IMR-90 (cell line): ENCODE measurements at regions not wholly inside any gene's neighbourhood (a gene's known extent, or its start where the extent isn't known, plus 50 kb on each side); places are given as distances from the start of the nearest gene placed in this dataset.
"Not testable (repeated sequence)": the region's sequence is repeated elsewhere in the genome, so short reads cannot be mapped to it uniquely, and the experiment has no call there.

Experiments used
- ATAC-seq: fragments of 200-7000 bp; cut with Tn5 transposase; 2 replicates; pipeline ENCODE4 v1.9.1; 2020; ENCODE audit warnings: low read depth, mild to moderate bottlenecking, moderate library complexity
- BruUV-seq: library from RNA; stranded (reverse); fragments of 400-500 nt; replicated peaks from 2 replicates; lab custom pipeline; 2021; lab: Mats Ljungman, UMichigan
- CTCF ChIA-PET: fragments of 300-600 bp; formaldehyde crosslinking; extraction: SDS; loops from one replicate; lab custom pipeline; 2021; ENCODE audit warnings: antibody characterized with exemption; lab: Yijun Ruan, JAX
- POLR2A ChIA-PET: fragments of 300-600 bp; sonication (Branson Sonifier 250); formaldehyde crosslinking; loops from one replicate; lab custom pipeline; 2022; ENCODE audit warnings: antibody characterized with exemption; ENCODE audit not compliant: unreplicated experiment; lab: Charles Lee
- DNase-seq: peaks from one replicate; pipeline ENCODE4 v3.0.0; 2013
- H2AFZ ChIP-seq: replicated peaks from 2 replicates; pipeline ENCODE3; 2013; ENCODE audit warnings: low read length, mild to moderate bottlenecking; ENCODE audit not compliant: poor library complexity
- H2AK5ac ChIP-seq: 2 replicates; pipeline ENCODE4 v1.6.1; 2013; ENCODE audit warnings: low read depth, low read length, inconsistent platforms
- H2AK9ac ChIP-seq: replicated peaks from 2 replicates; pipeline ENCODE3; 2013; ENCODE audit warnings: mild to moderate bottlenecking, low read depth, low read length, moderate library complexity; ENCODE audit not compliant: poor library complexity
- H2BK120ac ChIP-seq: 2 replicates; pipeline ENCODE4 v1.6.1; 2013; ENCODE audit warnings: low read depth, low read length, inconsistent platforms
- H2BK15ac ChIP-seq: 3 replicates; pipeline ENCODE4 v1.6.1; 2013; ENCODE audit warnings: low read depth, low read length, inconsistent platforms
- H2BK20ac ChIP-seq: 2 replicates; pipeline ENCODE4 v1.6.1; 2013; ENCODE audit warnings: low read depth, mild to moderate bottlenecking, inconsistent platforms, low read length, moderate library complexity
- H2BK5ac ChIP-seq: 2 replicates; pipeline ENCODE4 v1.6.1; 2013; ENCODE audit warnings: mild to moderate bottlenecking, low read depth, low read length, inconsistent platforms; ENCODE audit not compliant: poor library complexity, severe bottlenecking
- H3K14ac ChIP-seq: replicated peaks from 2 replicates; pipeline ENCODE4 v1.6.1; 2013; ENCODE audit warnings: low read depth, low read length, inconsistent platforms
- H3K18ac ChIP-seq: 2 replicates; pipeline ENCODE4 v1.6.1; 2013; ENCODE audit warnings: low read depth, low read length, control low read depth
- H3K23ac ChIP-seq: 2 replicates; pipeline ENCODE4 v1.6.1; 2013; ENCODE audit warnings: low read depth, low read length, inconsistent platforms
- H3K27ac ChIP-seq: 2 replicates; pipeline ENCODE4 v1.5.1; 2013; ENCODE audit warnings: mild to moderate bottlenecking, control low read depth, low read length; ENCODE audit not compliant: insufficient read depth
- H3K27me3 ChIP-seq: 2 replicates; pipeline ENCODE4 v1.6.1; 2013; ENCODE audit warnings: low read length; ENCODE audit not compliant: control insufficient read depth, insufficient read depth
- H3K36me3 ChIP-seq: 2 replicates; pipeline ENCODE4 v1.6.1; 2013; ENCODE audit warnings: low read length, mixed read lengths; ENCODE audit not compliant: control insufficient read depth, insufficient read depth
- H3K4ac ChIP-seq: 2 replicates; pipeline ENCODE4 v1.6.1; 2013; ENCODE audit warnings: low read depth, low read length, inconsistent platforms
- H3K4me1 ChIP-seq: 2 replicates; pipeline ENCODE4 v1.6.1; 2013; ENCODE audit warnings: low read length, mixed read lengths; ENCODE audit not compliant: control insufficient read depth, insufficient read depth
- H3K4me2 ChIP-seq: 2 replicates; pipeline ENCODE4 v1.6.1; 2013; ENCODE audit warnings: low read depth, mild to moderate bottlenecking, control low read depth, low read length, moderate library complexity
- H3K4me3 ChIP-seq: 2 replicates; pipeline ENCODE4 v1.5.1; 2013; ENCODE audit warnings: low read depth, mild to moderate bottlenecking, control low read depth, low read length, moderate library complexity; ENCODE audit not compliant: insufficient read depth
- H3K56ac ChIP-seq: 2 replicates; pipeline ENCODE4 v1.6.1; 2013; ENCODE audit warnings: low read length, inconsistent platforms; ENCODE audit not compliant: insufficient read depth; ENCODE audit errors: extremely low read depth
- H3K79me1 ChIP-seq, 2 experiments: 2 replicates each; pipeline ENCODE4 v1.6.1; 2013; ENCODE audit warnings: low read length in 2 of 2, inconsistent platforms in 1 of 2, low read depth in 1 of 2
- H3K9ac ChIP-seq: 2 replicates; pipeline ENCODE4 v1.6.1; 2013; ENCODE audit warnings: low read depth, low read length, control low read depth
- H3K9me1 ChIP-seq: 2 replicates; pipeline ENCODE4 v1.6.1; 2013; ENCODE audit warnings: low read length, inconsistent platforms; ENCODE audit not compliant: insufficient read depth
- H3K9me3 ChIP-seq: 2 replicates; pipeline ENCODE4 v1.6.1; 2013; ENCODE audit warnings: low read length; ENCODE audit not compliant: control insufficient read depth, insufficient read depth
- H4K20me1 ChIP-seq: 2 replicates; pipeline ENCODE4 v1.6.1; 2013; ENCODE audit warnings: low read length, inconsistent platforms; ENCODE audit not compliant: insufficient read depth
- H4K5ac ChIP-seq: 2 replicates; pipeline ENCODE4 v1.6.1; 2013; ENCODE audit warnings: mild to moderate bottlenecking, low read depth, low read length, control low read depth
- H4K8ac ChIP-seq, 2 experiments: 2 replicates each; pipeline ENCODE4 v1.6.1; 2013; ENCODE audit warnings: low read depth in 2 of 2, low read length in 2 of 2, control low read depth in 1 of 2, inconsistent platforms in 1 of 2
- H4K91ac ChIP-seq: 2 replicates; pipeline ENCODE4 v1.6.1; 2013; ENCODE audit warnings: low read depth, low read length, inconsistent platforms; ENCODE audit not compliant: insufficient read depth
- WGBS, 2 experiments: methylation state at CpG; one replicate each; pipeline versions ENCODE4 v1.1.5 to v1.1.7; 2013; ENCODE audit warnings: missing lambda C conversion rate in 2 of 2; ENCODE audit not compliant: insufficient read length in 1 of 2; ENCODE audit errors: extremely low coverage in 2 of 2; 5-methylcytosine and 5-hydroxymethylcytosine counted together
- dilution Hi-C: fragments of 300-500 bp; cut with HindIII; formaldehyde crosslinking; loops from one replicate; pipeline ENCODE4 v1.14.3; 2018; ENCODE audit warnings: low sequenced_read_pairs; ENCODE audit not compliant: unreplicated experiment
- in situ Hi-C: fragments of 300-500 bp; cut with MboI; formaldehyde crosslinking; loops from 3 replicates; pipeline ENCODE4 v1.14.3; 2019; ENCODE audit warnings: low sequenced_read_pairs, inconsistent platforms, mixed read lengths
- intact Hi-C: fragments of 100-400 bp; cut with micrococcal nuclease; formaldehyde crosslinking; loops from 2 replicates; pipeline ENCODE4 v1.10.0; 2022

DNA sequence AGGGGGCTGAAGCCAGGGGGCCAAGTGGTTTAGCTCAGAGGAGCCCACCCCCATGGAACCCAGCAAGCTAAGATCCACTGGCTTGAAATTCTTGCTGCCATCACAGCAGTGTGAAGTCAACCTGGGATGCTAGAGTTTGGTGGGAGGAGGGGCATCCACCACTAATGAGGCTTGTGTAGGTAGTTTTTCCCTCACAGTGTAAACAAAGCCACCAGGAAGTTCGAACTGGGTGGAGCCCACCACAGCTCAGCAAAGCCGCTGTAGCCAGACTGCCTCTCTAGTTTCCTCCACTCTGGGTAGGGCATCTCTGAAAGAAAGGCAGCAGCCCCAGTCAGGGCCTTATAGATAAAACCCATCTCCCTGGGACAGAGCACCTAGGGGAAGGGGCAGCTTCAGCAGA is 187.4 kb upstream of the CENPE start:
- H3K79me1 ChIP-seq, DNase-seq, H2BK20ac ChIP-seq, H3K27ac ChIP-seq, H3K9me3 ChIP-seq, H3K9me1 ChIP-seq, H3K27me3 ChIP-seq, H4K20me1 ChIP-seq, H2BK120ac ChIP-seq, H2BK15ac ChIP-seq, H2AFZ ChIP-seq, H3K56ac ChIP-seq, BruUV-seq, H3K18ac ChIP-seq, ATAC-seq, H3K23ac ChIP-seq, H2AK5ac ChIP-seq, H3K4me1 ChIP-seq, H3K14ac ChIP-seq, H3K9ac ChIP-seq, in situ Hi-C loops, CTCF ChIA-PET, intact Hi-C loops, H3K4ac ChIP-seq, H2BK5ac ChIP-seq, dilution Hi-C loops, H3K4me3 ChIP-seq, H2AK9ac ChIP-seq, H4K91ac ChIP-seq, H3K36me3 ChIP-seq, H3K4me2 ChIP-seq, H4K5ac ChIP-seq, H4K8ac ChIP-seq: not testable (repeated sequence)
- POLR2A ChIA-PET, result interaction anchor here (0.7 kb wide), 1 partner anchor 1031 kb away, joined by 13 read pairs; no protein-coding TSS in a partner anchor
- no CpG with 5 or more reads among the region's 2 CpGs for whole genome bisulfite sequencing, 2 experiments
